ENCODE measurements at regions not wholly inside any gene's neighbourhood (a gene's known extent, or its start where the extent isn't known, plus 50 kb on each side); places are given as distances from the start of the nearest gene placed in this dataset.

DNA sequence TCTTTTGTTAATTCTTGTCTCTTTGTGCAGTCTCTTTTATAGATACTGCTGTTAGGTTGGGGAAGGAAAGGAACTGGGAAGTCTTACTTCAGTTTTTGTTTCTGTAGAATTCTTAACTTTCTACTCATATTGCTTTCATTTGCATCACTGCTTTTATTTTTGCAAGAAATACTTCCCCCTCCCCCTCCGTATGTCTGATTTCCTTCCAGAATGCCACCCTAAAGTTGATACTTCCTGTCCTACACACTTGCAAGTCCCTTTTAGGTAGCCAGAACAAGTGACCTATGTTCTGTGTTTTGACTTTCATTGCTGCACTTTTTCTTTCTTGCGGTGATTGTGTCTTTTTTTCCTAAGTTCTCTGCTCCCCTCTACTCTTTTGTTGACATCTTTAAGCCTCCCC, 477.4 kb downstream of the RSL24D1 start:
- no peak for DNase-seq

GRCh38 chr15:54707805-54708752, 488.7 kb downstream of the RSL24D1 start:
- no peak for DNase-seq

DNA sequence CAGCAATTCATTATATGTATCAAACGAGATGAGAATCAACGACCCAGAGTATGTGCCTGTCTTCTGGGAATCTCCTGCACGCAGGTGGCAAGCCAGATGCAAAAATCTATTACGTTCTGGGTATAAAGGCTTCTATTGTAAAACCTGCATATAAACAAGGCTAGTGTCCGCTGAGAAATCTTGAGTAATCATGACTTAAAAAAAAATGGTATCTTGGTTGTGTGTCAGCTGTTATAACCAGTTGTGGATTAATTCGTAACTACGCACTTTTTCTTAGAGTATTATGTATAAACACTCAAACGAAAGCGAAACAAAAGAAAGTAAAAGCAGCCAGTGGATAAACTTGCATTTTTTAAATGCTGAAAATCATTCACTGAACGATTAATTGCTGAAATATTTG, 509.1 kb downstream of the RSL24D1 start:
- no peak for DNase-seq
